ENCODE measurements at regions not wholly inside any gene's neighbourhood (a gene's known extent, or its start where the extent isn't known, plus 50 kb on each side); places are given as distances from the start of the nearest gene placed in this dataset.

GRCh38 chr13:78971355-78972025 lies 312.5 kb upstream of the OBI1 start:
- TF ChIP-seq CTCF (IDR thresholded peaks at IDR 0.05; ENCODE audit: control insufficient read depth, insufficient read depth, low read depth, low read length, missing control alignments) = no peak
- no peak for DNase-seq (ENCODE audit: low read depth)
- H3K4me3 ChIP-seq (ENCODE audit: control insufficient read depth, low read depth, low read length) = no peak overlapping the region

- H3K4me3 ChIP-seq (ENCODE audit: control insufficient read depth, low read depth, low read length) = no peak overlapping the region
- no peak for TF ChIP-seq CTCF (IDR thresholded peaks at IDR 0.05; ENCODE audit: control insufficient read depth, insufficient read depth, low read depth, low read length, missing control alignments)
- no peak for DNase-seq (ENCODE audit: low read depth)
These were observed 301.9 kb upstream of the OBI1 start for GRCh38 chr13:78960881-78961280.

- H3K4me3 ChIP-seq (ENCODE audit: control insufficient read depth, low read depth, low read length) = no peak overlapping the region
- TF ChIP-seq CTCF (IDR thresholded peaks at IDR 0.05; ENCODE audit: control insufficient read depth, insufficient read depth, low read depth, low read length, missing control alignments) = no peak
- no peak for DNase-seq (ENCODE audit: low read depth)
These were observed 299.1 kb upstream of the OBI1 start for GRCh38 chr13:78958006-78958405.

GRCh38 chr13:78940455-78941130 lies 281.6 kb upstream of the OBI1 start:
- no peak for DNase-seq (ENCODE audit: low read depth)
- H3K4me3 ChIP-seq (ENCODE audit: control insufficient read depth, low read depth, low read length) = no peak overlapping the region

GRCh38 chr13:78934336-78934735 lies 275.4 kb upstream of the OBI1 start:
- no peak for DNase-seq (ENCODE audit: low read depth)
- no peak for TF ChIP-seq CTCF (IDR thresholded peaks at IDR 0.05; ENCODE audit: control insufficient read depth, insufficient read depth, low read depth, low read length, missing control alignments)

More at GRCh38 chr13:78940455-78941130, 281.6 kb upstream of the OBI1 start:
- TF ChIP-seq CTCF (IDR thresholded peaks at IDR 0.05; ENCODE audit: control insufficient read depth, insufficient read depth, low read depth, low read length, missing control alignments) = no peak

GRCh38 chr13:78915015-78915414 lies 256.1 kb upstream of the OBI1 start:
- no peak for DNase-seq (ENCODE audit: low read depth)
- TF ChIP-seq CTCF (IDR thresholded peaks at IDR 0.05; ENCODE audit: control insufficient read depth, insufficient read depth, low read depth, low read length, missing control alignments) = no peak
- H3K4me3 ChIP-seq (ENCODE audit: control insufficient read depth, low read depth, low read length) = no peak overlapping the region

More at GRCh38 chr13:78934336-78934735, 275.4 kb upstream of the OBI1 start:
- no peak overlapping the region for H3K4me3 ChIP-seq (ENCODE audit: control insufficient read depth, low read depth, low read length)
